Stomach (tissue), 8 donors: ENCODE measurements at regions not wholly inside any gene's neighbourhood (a gene's known extent, or its start where the extent isn't known, plus 50 kb on each side); places are given as distances from the start of the nearest gene placed in this dataset.

ENCODE experiments used
- DNase-seq, 2 donors: peaks; one replicate each; pipeline versions ENCODE4 v3.0.0 to v3.0.0-alpha.2; 2013 to 2019
- H3K27ac ChIP-seq, 5 donors: fragments of 200-600 bp in 4 of 5; sonication (generic) in 4 of 5; one replicate each; pipeline ENCODE4 v1.5.1; 2013 to 2019; ENCODE audit warnings: mild to moderate bottlenecking in 1 of 5, moderate library complexity in 1 of 5
- H3K27me3 ChIP-seq, 3 donors: fragments of 200-600 bp; sonication (generic); one replicate each; pipeline ENCODE4 v1.5.1; 2017 to 2019; ENCODE audit warnings: mixed run types in 1 of 3
- H3K36me3 ChIP-seq, 4 donors: fragments of 200-600 bp; sonication (generic); 1 replicate in 3 of 4; 2 replicates in 1 of 4; pipeline ENCODE4 v1.5.1; 2016 to 2019
- H3K4me1 ChIP-seq, 4 donors: fragments of 200-600 bp; sonication (generic); one replicate each; pipeline ENCODE4 v1.5.1; 2016 to 2019
- H3K4me3 ChIP-seq, 4 donors: fragments of 200-600 bp; sonication (generic) in 3 of 4; one replicate each; pipeline ENCODE4 v1.5.1; 2016 to 2019; ENCODE audit warnings: mild to moderate bottlenecking in 1 of 4
- H3K9me3 ChIP-seq, 4 donors: fragments of 200-600 bp; sonication (generic); one replicate each; pipeline ENCODE4 v1.5.1; 2016 to 2019
- EP300 ChIP-seq: sonication (generic); formaldehyde crosslinking; IDR thresholded peaks from one replicate; pipeline ENCODE4 v1.6.1; 2017; ENCODE audit warnings: antibody characterized with exemption
- POLR2A ChIP-seq, 4 donors: fragments of 450-650 bp; IDR thresholded peaks; one replicate each; pipeline ENCODE4 v1.6.1; 2016; ENCODE audit warnings: antibody characterized with exemption in 4 of 4, control low read depth in 2 of 4, mild to moderate bottlenecking in 1 of 4, moderate library complexity in 1 of 4
- POLR2AphosphoS5 ChIP-seq, 3 donors: sonication (generic); formaldehyde crosslinking; IDR thresholded peaks; one replicate each; pipeline ENCODE4 v1.6.1; 2016; ENCODE audit warnings: antibody characterized with exemption in 3 of 3
- WGBS, 5 donors: extraction: QIAGEN DNeasy Blood & Tissue Kit in 3 of 5; methylation state at CpG; one replicate each; pipeline versions ENCODE4 v1.1.5 to v1.1.7; 2013 to 2018; 5-methylcytosine and 5-hydroxymethylcytosine counted together
- intact Hi-C: fragments of 100-400 bp; cut with DNase I; formaldehyde crosslinking; loops from one replicate; pipeline ENCODE4 v1.15.1; 2023; ENCODE audit warnings: low total_unique reads
- TF ChIP-seq, protein P1 (sequence below), 7 experiments: fragments of 450-650 bp in 4 of 7; fragments of 200-600 bp in 3 of 7; sonication (generic) in 3 of 7; IDR thresholded peaks; one replicate each; pipeline ENCODE4 v1.5.1; 2016 to 2019; ENCODE audit warnings: antibody characterized with exemption in 7 of 7, control low read depth in 2 of 7, mild to moderate bottlenecking in 1 of 7
- donor health status: healthy with polysubstance abuse.
- donor health status: Bipolar disorder and iron deficiency.
- donor health status: healthy.

DNA sequence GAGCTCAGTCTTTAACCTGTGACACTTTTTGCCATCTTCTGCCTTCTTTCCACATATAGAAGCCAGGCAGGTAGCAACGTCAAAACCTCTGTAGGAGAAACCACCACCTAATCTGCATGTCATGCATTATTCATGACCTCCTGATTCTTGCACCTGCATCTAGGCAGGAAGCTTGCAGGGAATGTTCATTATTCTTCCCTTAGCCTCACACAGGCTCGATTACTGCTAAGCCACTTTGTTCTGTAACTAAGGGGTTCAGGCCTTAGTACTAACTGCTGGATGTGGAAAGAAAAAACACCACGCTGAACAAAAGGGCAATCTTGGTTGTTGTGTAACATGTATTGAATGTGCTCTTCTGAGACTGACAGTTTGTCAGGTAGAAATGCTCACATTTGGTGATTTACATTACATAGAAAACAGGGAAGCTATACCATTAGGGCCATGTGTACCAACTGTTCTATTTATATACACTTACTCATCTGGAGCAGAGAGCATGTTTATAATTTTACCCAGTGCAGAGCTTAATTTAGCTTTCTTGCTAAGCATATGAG, 366.9 kb downstream of the KLF12 start:
- no peak overlapping the region for H3K4me3 ChIP-seq
- H3K9me3 ChIP-seq: no peaks in the 10 kb centered on the region
- peaks cover 26 to 34% (median 30%) of the 10 kb centered on the region in 4 donors for H3K4me1 ChIP-seq
- H3K36me3 ChIP-seq: no peaks in the 10 kb centered on the region
- no peak for TF ChIP-seq POLR2A (IDR thresholded peaks at IDR 0.05)
- TF ChIP-seq, protein P1, sequence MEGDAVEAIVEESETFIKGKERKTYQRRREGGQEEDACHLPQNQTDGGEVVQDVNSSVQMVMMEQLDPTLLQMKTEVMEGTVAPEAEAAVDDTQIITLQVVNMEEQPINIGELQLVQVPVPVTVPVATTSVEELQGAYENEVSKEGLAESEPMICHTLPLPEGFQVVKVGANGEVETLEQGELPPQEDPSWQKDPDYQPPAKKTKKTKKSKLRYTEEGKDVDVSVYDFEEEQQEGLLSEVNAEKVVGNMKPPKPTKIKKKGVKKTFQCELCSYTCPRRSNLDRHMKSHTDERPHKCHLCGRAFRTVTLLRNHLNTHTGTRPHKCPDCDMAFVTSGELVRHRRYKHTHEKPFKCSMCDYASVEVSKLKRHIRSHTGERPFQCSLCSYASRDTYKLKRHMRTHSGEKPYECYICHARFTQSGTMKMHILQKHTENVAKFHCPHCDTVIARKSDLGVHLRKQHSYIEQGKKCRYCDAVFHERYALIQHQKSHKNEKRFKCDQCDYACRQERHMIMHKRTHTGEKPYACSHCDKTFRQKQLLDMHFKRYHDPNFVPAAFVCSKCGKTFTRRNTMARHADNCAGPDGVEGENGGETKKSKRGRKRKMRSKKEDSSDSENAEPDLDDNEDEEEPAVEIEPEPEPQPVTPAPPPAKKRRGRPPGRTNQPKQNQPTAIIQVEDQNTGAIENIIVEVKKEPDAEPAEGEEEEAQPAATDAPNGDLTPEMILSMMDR (IDR thresholded peaks at IDR 0.05): no peak
- no peak for TF ChIP-seq POLR2AphosphoS5 (IDR thresholded peaks at IDR 0.05)
- no peak for TF ChIP-seq EP300
- H3K27ac ChIP-seq: peak overlapping the region in 4 of 5 donors; percentile 26 to 85 (median 72)
- DNase-seq: peak in 1 of 2 donors; percentile 36
- WGBS, 5 donors: 19 to 39% (median 26%) methylated on average over 3 of the region's 3 CpGs
- intact Hi-C loops: no loop called here
- no peaks in the 10 kb centered on the region for H3K27me3 ChIP-seq

DNA sequence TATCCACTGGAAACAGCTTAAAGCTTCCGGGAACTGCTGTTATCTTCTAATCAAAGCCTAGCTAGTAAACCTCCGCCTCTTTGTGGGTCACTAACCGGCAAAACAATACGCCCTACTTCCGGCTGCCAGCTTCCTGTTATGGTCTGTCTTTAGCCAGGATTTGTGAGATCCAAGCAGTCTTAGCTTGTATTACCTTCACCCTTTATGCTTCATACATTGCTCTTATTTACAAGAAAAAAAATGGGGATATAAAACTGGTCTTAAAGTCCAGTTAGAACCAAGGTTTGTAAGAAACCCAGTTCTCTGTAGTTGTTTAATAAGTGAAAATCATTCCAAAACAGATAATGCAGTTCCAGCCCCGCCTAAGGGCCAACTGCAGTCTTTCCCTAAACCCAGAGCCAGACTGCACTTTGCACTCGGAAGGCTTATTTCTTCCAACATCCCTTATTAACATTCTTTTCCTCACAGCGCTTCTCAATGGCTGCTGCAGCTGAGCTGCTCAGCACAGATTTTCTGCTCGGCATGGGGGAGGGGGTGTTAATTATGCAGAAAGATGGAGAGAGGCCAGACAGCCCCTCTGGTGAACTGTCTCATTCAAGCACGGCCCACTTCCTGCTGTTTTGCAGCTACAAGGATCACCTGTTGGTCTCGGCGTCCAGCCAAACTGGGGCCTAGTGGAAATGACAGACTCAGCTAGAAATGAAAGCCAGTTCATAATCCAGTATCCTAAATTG, 368.4 kb downstream of the KLF12 start:
- Histone ChIP-seq H3K27ac (peak overlapping the region; percentile 71 to 85 (median 74)), H3K4me3 (peak overlapping the region; percentile 2 to 23 (median 15)), H3K36me3 (no peaks in the 10 kb centered on the region), H3K9me3 (no peaks in the 10 kb centered on the region), H3K27me3 (no peaks in the 10 kb centered on the region), H3K4me1 (peaks cover 26 to 34% (median 30%) of the 10 kb centered on the region in 4 donors)
- 3 to 8% (median 6%) methylated on average over 12 of the region's 12 CpGs for WGBS, 5 donors
- intact Hi-C loops: no loop called here
- TF ChIP-seq POLR2AphosphoS5 (IDR thresholded peaks at IDR 0.05) (peak in 2 of 3 donors; percentile 1 to 35), POLR2A (IDR thresholded peaks at IDR 0.05) (no peak)
- DNase-seq: peak; percentile 81 to 96

DNA sequence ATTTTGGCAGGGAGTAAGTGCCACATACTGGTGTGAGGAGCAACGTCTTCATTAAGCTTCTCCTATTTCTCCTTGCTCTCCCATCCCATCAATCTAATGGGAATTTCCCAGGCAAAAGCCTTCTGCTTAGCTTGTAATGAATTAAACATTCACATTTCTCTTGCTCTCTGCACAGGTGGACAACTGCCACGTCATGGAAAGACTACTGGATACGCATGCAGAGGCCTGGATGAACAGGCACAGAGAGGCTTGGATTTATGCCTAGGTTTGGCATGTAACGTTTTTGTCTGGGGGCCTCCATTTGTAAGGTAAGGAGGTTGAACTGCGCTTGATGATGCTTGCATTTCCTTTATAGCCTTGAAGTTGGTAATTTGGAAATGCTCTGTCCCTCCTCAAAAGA, 374.8 kb downstream of the KLF12 start:
- Histone ChIP-seq H3K4me3 (no peak overlapping the region), H3K4me1 (peaks cover 0 to 15% (median 4%) of the 10 kb centered on the region in 4 donors), H3K27ac (no peak overlapping the region), H3K36me3 (no peaks in the 10 kb centered on the region), H3K27me3 (no peaks in the 10 kb centered on the region), H3K9me3 (no peaks in the 10 kb centered on the region)
- WGBS, 5 donors: 75 to 91% (median 87%) methylated on average over 5 of the region's 5 CpGs
- intact Hi-C loops: loop anchor here (10.0 kb wide), 2 partner anchors 525 to 1455 kb away; no protein-coding TSS in a partner anchor
- no peak for DNase-seq
- TF ChIP-seq, protein P1 (IDR thresholded peaks at IDR 0.05): no peak
- TF ChIP-seq POLR2AphosphoS5 (IDR thresholded peaks at IDR 0.05): no peak

DNA sequence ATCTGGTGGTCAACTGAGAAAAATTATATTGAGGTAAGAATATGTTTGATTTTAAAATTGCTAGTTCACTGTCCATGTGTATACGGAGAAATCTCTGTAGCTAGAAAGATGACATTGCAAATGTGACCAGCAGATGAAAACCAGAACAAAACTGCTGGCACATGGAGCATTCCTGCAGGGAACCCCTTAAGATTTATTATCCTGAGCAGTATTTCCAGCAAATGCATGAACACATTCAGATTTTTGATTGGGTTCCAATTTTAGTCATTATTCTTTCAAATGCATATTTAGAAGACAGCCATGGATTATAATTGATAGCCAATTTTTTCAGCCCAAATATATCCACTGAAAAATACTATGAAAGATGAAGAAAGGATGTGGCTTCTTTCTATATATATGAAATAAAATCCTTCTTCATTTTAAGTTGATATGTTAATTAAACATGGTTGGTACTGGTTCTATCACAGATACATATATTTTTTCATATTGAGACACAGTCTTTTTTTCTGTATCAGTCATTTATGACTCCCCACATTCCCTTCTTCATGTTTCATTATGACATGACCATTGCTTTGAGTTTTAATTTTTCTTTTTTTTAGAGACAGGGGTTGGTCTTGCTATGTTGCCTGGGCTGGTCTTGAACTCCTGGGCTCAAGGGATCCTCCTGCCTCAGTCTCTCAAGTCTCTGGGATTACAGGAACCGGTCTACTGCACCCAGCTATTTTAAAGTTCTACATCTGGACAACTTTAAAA, 376.5 kb downstream of the KLF12 start:
- 70 to 99% (median 89%) methylated on average over 2 of the region's 2 CpGs for WGBS, 5 donors
- Histone ChIP-seq H3K4me3 (no peak overlapping the region), H3K27me3 (no peaks in the 10 kb centered on the region), H3K36me3 (no peaks in the 10 kb centered on the region), H3K9me3 (no peaks in the 10 kb centered on the region), H3K27ac (no peak overlapping the region), H3K4me1 (peaks cover 0 to 15% (median 4%) of the 10 kb centered on the region in 4 donors)
- intact Hi-C loops: loop anchor here (10.0 kb wide), 2 partner anchors 527 to 1457 kb away; no protein-coding TSS in a partner anchor
- TF ChIP-seq EP300: no peak
- no peak for TF ChIP-seq POLR2A (IDR thresholded peaks at IDR 0.05)
- TF ChIP-seq, protein P1 (IDR thresholded peaks at IDR 0.05): no peak
- TF ChIP-seq POLR2AphosphoS5 (IDR thresholded peaks at IDR 0.05): peak in 2 of 3 donors; percentile 10 to 69
- DNase-seq: peak in 1 of 2 donors; percentile 71
